ENCODE measurements at regions not wholly inside any gene's neighbourhood (a gene's known extent, or its start where the extent isn't known, plus 50 kb on each side); places are given as distances from the start of the nearest gene placed in this dataset.
"Not testable (repeated sequence)": the region's sequence is repeated elsewhere in the genome, so short reads cannot be mapped to it uniquely, and the experiment has no call there.

DNA sequence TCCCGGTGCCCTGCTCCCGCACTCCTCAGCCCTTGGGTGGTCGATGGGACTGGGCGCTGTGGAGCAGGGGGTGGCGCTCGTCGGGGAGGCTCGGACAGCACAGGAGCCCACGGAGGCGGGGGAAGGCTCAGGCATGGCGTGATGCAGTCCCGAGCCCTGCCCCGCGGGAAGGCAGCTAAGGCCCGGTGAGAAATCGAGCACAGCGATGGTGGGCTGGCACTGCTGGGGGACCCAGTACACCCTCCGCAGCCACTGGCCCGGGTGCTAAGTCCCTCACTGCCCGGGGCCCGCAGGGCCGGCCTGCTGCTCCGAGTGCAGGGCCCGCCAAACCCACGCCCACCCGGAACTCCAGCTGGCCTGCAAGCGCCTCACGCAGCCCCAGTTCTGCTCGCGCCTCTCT, 185.2 kb upstream of the FOXK1 start:
- not testable (repeated sequence) for TF ChIP-seq CTCF (IDR thresholded peaks at IDR 0.05; ENCODE audit: low read depth, low read length); MAX (IDR thresholded peaks at IDR 0.05; ENCODE audit: low read depth, low read length); POLR2A (IDR thresholded peaks at IDR 0.05; ENCODE audit: extremely low read depth, insufficient read length)

Measured in NB4 (cell line).